ENCODE measurements at regions not wholly inside any gene's neighbourhood (a gene's known extent, or its start where the extent isn't known, plus 50 kb on each side); places are given as distances from the start of the nearest gene placed in this dataset.
"Not testable (repeated sequence)": the region's sequence is repeated elsewhere in the genome, so short reads cannot be mapped to it uniquely, and the experiment has no call there.

DNA sequence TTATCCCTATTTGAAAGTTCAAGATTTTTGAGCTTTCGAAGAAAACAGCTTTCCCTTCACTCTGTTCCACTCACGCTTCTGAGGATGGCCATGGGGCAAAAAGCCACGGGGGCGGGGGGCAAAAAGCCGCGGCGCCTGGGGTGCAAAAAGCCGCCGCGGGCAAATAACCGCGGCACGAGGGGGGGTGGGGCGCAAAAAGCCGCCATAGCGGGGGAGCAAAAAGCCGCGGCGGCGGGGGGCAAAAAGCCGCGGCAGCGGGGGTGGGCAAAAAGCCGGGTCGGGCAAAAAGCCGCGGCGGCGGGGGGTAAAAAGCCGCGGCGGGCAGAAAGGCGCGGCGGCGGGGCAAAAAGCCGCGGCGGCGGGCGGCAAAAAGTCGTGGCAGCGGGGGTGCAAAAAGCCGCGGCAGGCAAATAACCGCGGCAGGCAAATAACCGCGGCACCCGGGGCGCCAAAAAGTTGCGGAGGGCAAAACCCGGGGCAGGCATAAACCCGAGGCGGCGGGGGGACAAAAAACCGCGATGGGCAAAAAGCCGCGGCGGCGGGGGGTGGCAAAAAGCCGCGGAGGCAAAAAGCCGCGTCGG lies 512.2 kb downstream of the FOXD4L5 start:
- not testable (repeated sequence) for TF ChIP-seq POLR2A (IDR thresholded peaks at IDR 0.05)
- TF ChIP-seq, protein P1, sequence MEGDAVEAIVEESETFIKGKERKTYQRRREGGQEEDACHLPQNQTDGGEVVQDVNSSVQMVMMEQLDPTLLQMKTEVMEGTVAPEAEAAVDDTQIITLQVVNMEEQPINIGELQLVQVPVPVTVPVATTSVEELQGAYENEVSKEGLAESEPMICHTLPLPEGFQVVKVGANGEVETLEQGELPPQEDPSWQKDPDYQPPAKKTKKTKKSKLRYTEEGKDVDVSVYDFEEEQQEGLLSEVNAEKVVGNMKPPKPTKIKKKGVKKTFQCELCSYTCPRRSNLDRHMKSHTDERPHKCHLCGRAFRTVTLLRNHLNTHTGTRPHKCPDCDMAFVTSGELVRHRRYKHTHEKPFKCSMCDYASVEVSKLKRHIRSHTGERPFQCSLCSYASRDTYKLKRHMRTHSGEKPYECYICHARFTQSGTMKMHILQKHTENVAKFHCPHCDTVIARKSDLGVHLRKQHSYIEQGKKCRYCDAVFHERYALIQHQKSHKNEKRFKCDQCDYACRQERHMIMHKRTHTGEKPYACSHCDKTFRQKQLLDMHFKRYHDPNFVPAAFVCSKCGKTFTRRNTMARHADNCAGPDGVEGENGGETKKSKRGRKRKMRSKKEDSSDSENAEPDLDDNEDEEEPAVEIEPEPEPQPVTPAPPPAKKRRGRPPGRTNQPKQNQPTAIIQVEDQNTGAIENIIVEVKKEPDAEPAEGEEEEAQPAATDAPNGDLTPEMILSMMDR (IDR thresholded peaks at IDR 0.05), result not testable (repeated sequence)

Measured in suprapubic skin (tissue), 3 donors.